Spleen (tissue), 11 donors: ENCODE measurements at regions not wholly inside any gene's neighbourhood (a gene's known extent, or its start where the extent isn't known, plus 50 kb on each side); places are given as distances from the start of the nearest gene placed in this dataset.

ENCODE experiments used
- DNase-seq: peaks from one replicate; pipeline ENCODE4 v3.0.0-alpha.2; 2020
- H3K27ac ChIP-seq, 8 donors: fragments of 200-600 bp; sonication (generic) in 7 of 8; 1 replicate in 4 of 8; 2 replicates in 4 of 8; pipeline versions ENCODE4 v1.5.0 to v1.8.0; 2016 to 2021; ENCODE audit warnings: inconsistent platforms in 4 of 8, mild to moderate bottlenecking in 4 of 8, moderate library complexity in 1 of 8
- H3K27me3 ChIP-seq, 7 donors: fragments of 200-600 bp; sonication (generic) in 6 of 7; replicated peaks in 1 of 7; 1 replicate in 4 of 7; 2 replicates in 3 of 7; pipeline versions ENCODE4 v1.5.0 to v1.8.0; 2016 to 2021; ENCODE audit warnings: inconsistent platforms in 3 of 7, mild to moderate bottlenecking in 1 of 7
- H3K36me3 ChIP-seq, 6 donors: fragments of 200-600 bp; sonication (generic) in 5 of 6; 1 replicate in 4 of 6; 2 replicates in 2 of 6; pipeline versions ENCODE4 v1.5.0 to v1.8.0; 2016 to 2021; ENCODE audit warnings: inconsistent platforms in 2 of 6
- H3K4me1 ChIP-seq, 6 donors: fragments of 200-600 bp; sonication (generic) in 5 of 6; 1 replicate in 3 of 6; 2 replicates in 3 of 6; pipeline versions ENCODE4 v1.5.0 to v1.8.0; 2016 to 2021; ENCODE audit warnings: inconsistent platforms in 3 of 6
- H3K4me3 ChIP-seq, 8 donors: fragments of 200-600 bp; sonication (generic) in 7 of 8; 1 replicate in 4 of 8; 2 replicates in 4 of 8; pipeline versions ENCODE4 v1.5.0 to v1.8.0; 2016 to 2021; ENCODE audit warnings: inconsistent platforms in 4 of 8, mild to moderate bottlenecking in 4 of 8, moderate library complexity in 2 of 8
- H3K9me3 ChIP-seq, 8 donors: fragments of 200-600 bp; sonication (generic) in 7 of 8; 1 replicate in 4 of 8; 2 replicates in 4 of 8; pipeline versions ENCODE4 v1.5.0 to v1.8.0; 2016 to 2021; ENCODE audit warnings: inconsistent platforms in 4 of 8
- CTCF ChIP-seq, 11 experiments: fragments of 200-600 bp in 7 of 11; fragments of 450-650 bp in 4 of 11; sonication (generic) in 4 of 11; IDR thresholded peaks in 8 of 11; conservative IDR thresholded peaks in 3 of 11; 1 replicate in 7 of 11; 2 replicates in 4 of 11; pipeline versions ENCODE4 v1.4.0 to v1.8.0; 2016 to 2021; ENCODE audit warnings: antibody characterized with exemption in 11 of 11, inconsistent platforms in 4 of 11, mild to moderate bottlenecking in 1 of 11
- POLR2A ChIP-seq, 3 donors: fragments of 450-650 bp; IDR thresholded peaks; one replicate each; pipeline ENCODE4 v1.5.1; 2017; ENCODE audit warnings: antibody characterized with exemption in 3 of 3, mild to moderate bottlenecking in 1 of 3
- POLR2AphosphoS5 ChIP-seq, 3 donors: sonication (generic); formaldehyde crosslinking; IDR thresholded peaks; one replicate each; pipeline ENCODE4 v1.5.1; 2017; ENCODE audit warnings: antibody characterized with exemption in 3 of 3
- WGBS, 5 donors: extraction: QIAGEN DNeasy Blood & Tissue Kit in 3 of 5; methylation state at CpG; one replicate each; pipeline versions ENCODE4 v1.1.5 to v1.1.7; 2013 to 2018; 5-methylcytosine and 5-hydroxymethylcytosine counted together
- intact Hi-C: fragments of 100-400 bp; cut with DNase I; formaldehyde crosslinking; loops from one replicate; pipeline ENCODE4 v1.15.0; 2023; ENCODE audit warnings: low total_unique reads
- donor health status: healthy with polysubstance abuse.
- donor health status: DM: no; HTN: no; CAD: no; lungs with moderate emphysema.
- donor health status: DM: no; HTN: no; CAD: no.
- donor health status: Bipolar disorder and iron deficiency.
- donor health status: healthy.
- donor health status: DM: no; HTN: no; CAD: no.
- donor health status: DM: yes; HTN: yes; CAD: no.

GRCh38 chr11:119828819-119829218 is 99.8 kb upstream of the NECTIN1 start:
- DNase-seq = no peak
- intact Hi-C loops = no loop called here

GRCh38 chr11:119828006-119828405 is 99.0 kb upstream of the NECTIN1 start:
- intact Hi-C loops = no loop called here
- Histone ChIP-seq H3K9me3 (peaks cover 0 to 15% (median 6%) of the 10 kb centered on the region in 8 donors), H3K36me3 (no peaks in the 10 kb centered on the region), H3K27ac (no peak overlapping the region), H3K4me3 (no peak overlapping the region), H3K27me3 (peaks cover 0 to 49% (median 0%) of the 10 kb centered on the region in 7 donors), H3K4me1 (peaks cover 0 to 5% (median 0%) of the 10 kb centered on the region in 6 donors)
- DNase-seq = no peak
- 76 to 85% (median 78%) methylated on average over 9 of the region's 9 CpGs for WGBS, 5 donors
- TF ChIP-seq POLR2A (IDR thresholded peaks at IDR 0.05) = no peak
- no peak for TF ChIP-seq POLR2AphosphoS5 (IDR thresholded peaks at IDR 0.05)
- TF ChIP-seq CTCF (IDR thresholded peaks at IDR 0.05 in 8 of 11, conservative IDR thresholded peaks at IDR 0.05 in 3 of 11) = no peak

More at GRCh38 chr11:119828819-119829218, 99.8 kb upstream of the NECTIN1 start:
- WGBS, 5 donors = 66 to 74% (median 69%) methylated on average over 2 of the region's 2 CpGs
- TF ChIP-seq POLR2A (IDR thresholded peaks at IDR 0.05) (no peak), CTCF (IDR thresholded peaks at IDR 0.05 in 8 of 11, conservative IDR thresholded peaks at IDR 0.05 in 3 of 11) (no peak), POLR2AphosphoS5 (IDR thresholded peaks at IDR 0.05) (no peak)
- H3K27me3 ChIP-seq = peaks cover 0 to 57% (median 0%) of the 10 kb centered on the region in 7 donors
- H3K4me1 ChIP-seq = peaks cover 0 to 5% (median 0%) of the 10 kb centered on the region in 6 donors
- no peak overlapping the region for H3K27ac ChIP-seq
- no peak overlapping the region for H3K4me3 ChIP-seq
- no peaks in the 10 kb centered on the region for H3K36me3 ChIP-seq
- peaks cover 0 to 15% (median 6%) of the 10 kb centered on the region in 8 donors for H3K9me3 ChIP-seq

- Histone ChIP-seq H3K4me3 (no peak overlapping the region), H3K9me3 (peaks cover 0 to 15% (median 6%) of the 10 kb centered on the region in 8 donors), H3K4me1 (peaks cover 0 to 4% (median 0%) of the 10 kb centered on the region in 6 donors), H3K36me3 (no peaks in the 10 kb centered on the region), H3K27me3 (peaks cover 0 to 46% (median 0%) of the 10 kb centered on the region in 7 donors), H3K27ac (no peak overlapping the region)
- WGBS, 5 donors = 7 to 28% (median 20%) methylated on average over 2 of the region's 2 CpGs
- no peak for DNase-seq
- intact Hi-C loops = no loop called here
- TF ChIP-seq POLR2A (IDR thresholded peaks at IDR 0.05) (no peak), CTCF (IDR thresholded peaks at IDR 0.05 in 8 of 11, conservative IDR thresholded peaks at IDR 0.05 in 3 of 11) (no peak)
Observed at GRCh38 chr11:119827113-119827512, 98.1 kb upstream of the NECTIN1 start.

GRCh38 chr11:119823077-119823476 is 94.1 kb upstream of the NECTIN1 start:
- intact Hi-C loops = no loop called here
- TF ChIP-seq CTCF (IDR thresholded peaks at IDR 0.05 in 8 of 11, conservative IDR thresholded peaks at IDR 0.05 in 3 of 11) (no peak), POLR2AphosphoS5 (IDR thresholded peaks at IDR 0.05) (no peak), POLR2A (IDR thresholded peaks at IDR 0.05) (no peak)
- Histone ChIP-seq H3K27ac (no peak overlapping the region), H3K4me3 (no peak overlapping the region), H3K4me1 (no peaks in the 10 kb centered on the region), H3K27me3 (peaks cover 0 to 49% (median 0%) of the 10 kb centered on the region in 7 donors), H3K9me3 (peaks cover 0 to 15% (median 6%) of the 10 kb centered on the region in 8 donors), H3K36me3 (no peaks in the 10 kb centered on the region)
- 69 to 84% (median 78%) methylated on average over 15 of the region's 15 CpGs for WGBS, 5 donors
- no peak for DNase-seq
